K562 (cell line): ENCODE measurements at regions not wholly inside any gene's neighbourhood (a gene's known extent, or its start where the extent isn't known, plus 50 kb on each side); places are given as distances from the start of the nearest gene placed in this dataset.

Source experiments
- ASH1L ChIP-seq: fragments of 450-650 bp; IDR thresholded peaks from 2 replicates; pipeline ENCODE4 v1.6.1; 2018; ENCODE audit warnings: borderline replicate concordance, mild to moderate bottlenecking, low read depth; ENCODE audit not compliant: partially characterized antibody
- CREB1 ChIP-seq, 2 experiments: sonication (generic) in 1 of 2; formaldehyde crosslinking in 1 of 2; IDR thresholded peaks; 2 replicates each; pipeline versions ENCODE4 v1.6.1 to v1.8.0; 2012 to 2022; ENCODE audit warnings: inconsistent platforms in 1 of 2, mild to moderate bottlenecking in 1 of 2, missing genetic modification reagents in 1 of 2, moderate library complexity in 1 of 2
- CREM ChIP-seq: IDR thresholded peaks from 2 replicates; pipeline ENCODE4 v1.6.1; 2014; ENCODE audit warnings: antibody characterized with exemption, low read depth
- HIVEP1 ChIP-seq: fragments of 250-450 bp; sonication (Bioruptor Pico); IDR thresholded peaks from 2 replicates; pipeline ENCODE4 v1.4.0; 2020; ENCODE audit warnings: mild to moderate bottlenecking
- L3MBTL2 ChIP-seq: fragments of 450-650 bp; IDR thresholded peaks from 2 replicates; pipeline ENCODE4 v1.6.1; 2016; ENCODE audit warnings: mild to moderate bottlenecking, moderate library complexity
- PHTF2 ChIP-seq: fragments of 250-450 bp; sonication (Bioruptor Pico); IDR thresholded peaks from 2 replicates; pipeline ENCODE4 v1.5.0; 2021; ENCODE audit warnings: mild to moderate bottlenecking
- SP2 ChIP-seq: IDR thresholded peaks from 2 replicates; pipeline ENCODE4 v1.6.1; 2011; ENCODE audit warnings: mild to moderate bottlenecking, low read depth, low read length, moderate library complexity; ENCODE audit not compliant: poor library complexity, severe bottlenecking; ENCODE audit errors: extremely low read depth
- SRSF3 ChIP-seq: fragments of 200-400 bp; formaldehyde crosslinking; IDR thresholded peaks from 2 replicates; pipeline ENCODE4 v1.6.1; 2016; ENCODE audit warnings: mild to moderate bottlenecking, low read length, moderate library complexity; ENCODE audit not compliant: insufficient read depth
- TCF7 ChIP-seq: sonication (generic); IDR thresholded peaks from 2 replicates; pipeline ENCODE4 v1.6.1; 2016; ENCODE audit warnings: antibody characterized with exemption, borderline replicate concordance
- ZNF224 ChIP-seq: sonication (generic); formaldehyde crosslinking; IDR thresholded peaks from 2 replicates; pipeline ENCODE4 v1.8.0; 2022; ENCODE audit warnings: mild to moderate bottlenecking, missing genetic modification reagents
- ZNF408 ChIP-seq: fragments of 250-450 bp; sonication (Bioruptor Pico); IDR thresholded peaks from 2 replicates; pipeline ENCODE4 v1.4.0; 2020; ENCODE audit warnings: low read depth, mild to moderate bottlenecking, moderate library complexity
- ZNF76 ChIP-seq: fragments of 250-450 bp; sonication (Bioruptor Pico); IDR thresholded peaks from 2 replicates; pipeline ENCODE4 v1.4.0; 2020; ENCODE audit warnings: mild to moderate bottlenecking, moderate library complexity, borderline replicate concordance
- TF ChIP-seq, protein P1 (sequence below): fragments of 250-450 bp; sonication (Bioruptor Pico); IDR thresholded peaks from 2 replicates; pipeline ENCODE4 v1.5.0; 2021; ENCODE audit warnings: mild to moderate bottlenecking, moderate library complexity
- TF ChIP-seq, protein P2 (sequence below), 2 experiments: IDR thresholded peaks; 2 replicates each; pipeline ENCODE4 v1.6.1; 2011; ENCODE audit warnings: borderline replicate concordance in 1 of 2, control low read depth in 1 of 2, low read depth in 1 of 2, low read length in 1 of 2, mild to moderate bottlenecking in 1 of 2, mixed read lengths in 1 of 2, moderate library complexity in 1 of 2; ENCODE audit not compliant: insufficient read depth in 1 of 2, insufficient read length in 1 of 2, poor library complexity in 1 of 2, severe bottlenecking in 1 of 2; ENCODE audit errors: extremely low read depth in 1 of 2
- TF ChIP-seq, protein P3 (sequence below): fragments of 250-450 bp; sonication (Bioruptor Pico); IDR thresholded peaks from 2 replicates; pipeline ENCODE4 v1.4.0; 2020
- TF ChIP-seq, protein P4 (sequence below), 2 experiments: IDR thresholded peaks in 1 of 2; conservative IDR thresholded peaks in 1 of 2; 2 replicates each; pipeline ENCODE4 v1.6.1; 2016; ENCODE audit warnings: low read depth in 2 of 2, mild to moderate bottlenecking in 1 of 2, missing compliant biosample characterization in 1 of 2, missing genetic modification characterization in 1 of 2, moderate library complexity in 1 of 2
- TF ChIP-seq, protein P5 (sequence below): fragments of 450-650 bp; formaldehyde crosslinking; IDR thresholded peaks from 2 replicates; pipeline ENCODE4 v1.4.0; 2020; ENCODE audit warnings: mild to moderate bottlenecking, moderate library complexity

DNA sequence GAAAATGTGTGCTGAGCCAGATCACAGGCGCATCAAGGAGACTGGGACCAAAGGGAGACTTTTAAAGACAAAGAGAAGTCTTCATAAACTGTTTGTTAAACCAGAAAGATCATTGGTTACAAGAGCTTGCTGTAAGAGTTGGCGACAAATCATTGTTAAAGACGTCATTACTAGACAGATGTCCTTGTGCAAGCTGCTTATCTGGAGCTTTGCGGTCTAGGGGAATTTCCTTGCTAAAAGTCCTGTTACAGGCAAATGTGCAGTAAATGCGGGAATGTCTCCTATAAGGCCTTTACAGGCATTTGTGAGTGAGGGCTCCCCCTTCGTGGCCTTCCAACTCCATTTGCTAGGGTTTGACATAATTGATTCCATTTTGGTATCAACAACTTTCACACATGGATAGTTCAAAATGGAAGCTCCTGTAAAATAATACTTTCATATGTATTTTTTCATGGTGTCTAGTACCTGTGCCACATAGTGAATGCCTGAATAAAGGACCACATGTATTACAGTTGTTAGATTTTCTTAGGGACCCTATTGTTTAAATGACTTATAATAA lies 362.4 kb downstream of the UTRN start (continued):
- TF ChIP-seq ZNF224 (CRISPR knock-in tag) = no peak
- no peak for TF ChIP-seq ASH1L
- peak; percentile 33; the same call in 1 of the 2 replicates for TF ChIP-seq CREB1 (IDR thresholded peaks at IDR 0.05)
- TF ChIP-seq CREB1 (CRISPR knock-in tag; IDR thresholded peaks at IDR 0.05) = no peak
- TF ChIP-seq CREM = peak; percentile 50; the same call in 1 of the 2 replicates
- TF ChIP-seq, protein P1, sequence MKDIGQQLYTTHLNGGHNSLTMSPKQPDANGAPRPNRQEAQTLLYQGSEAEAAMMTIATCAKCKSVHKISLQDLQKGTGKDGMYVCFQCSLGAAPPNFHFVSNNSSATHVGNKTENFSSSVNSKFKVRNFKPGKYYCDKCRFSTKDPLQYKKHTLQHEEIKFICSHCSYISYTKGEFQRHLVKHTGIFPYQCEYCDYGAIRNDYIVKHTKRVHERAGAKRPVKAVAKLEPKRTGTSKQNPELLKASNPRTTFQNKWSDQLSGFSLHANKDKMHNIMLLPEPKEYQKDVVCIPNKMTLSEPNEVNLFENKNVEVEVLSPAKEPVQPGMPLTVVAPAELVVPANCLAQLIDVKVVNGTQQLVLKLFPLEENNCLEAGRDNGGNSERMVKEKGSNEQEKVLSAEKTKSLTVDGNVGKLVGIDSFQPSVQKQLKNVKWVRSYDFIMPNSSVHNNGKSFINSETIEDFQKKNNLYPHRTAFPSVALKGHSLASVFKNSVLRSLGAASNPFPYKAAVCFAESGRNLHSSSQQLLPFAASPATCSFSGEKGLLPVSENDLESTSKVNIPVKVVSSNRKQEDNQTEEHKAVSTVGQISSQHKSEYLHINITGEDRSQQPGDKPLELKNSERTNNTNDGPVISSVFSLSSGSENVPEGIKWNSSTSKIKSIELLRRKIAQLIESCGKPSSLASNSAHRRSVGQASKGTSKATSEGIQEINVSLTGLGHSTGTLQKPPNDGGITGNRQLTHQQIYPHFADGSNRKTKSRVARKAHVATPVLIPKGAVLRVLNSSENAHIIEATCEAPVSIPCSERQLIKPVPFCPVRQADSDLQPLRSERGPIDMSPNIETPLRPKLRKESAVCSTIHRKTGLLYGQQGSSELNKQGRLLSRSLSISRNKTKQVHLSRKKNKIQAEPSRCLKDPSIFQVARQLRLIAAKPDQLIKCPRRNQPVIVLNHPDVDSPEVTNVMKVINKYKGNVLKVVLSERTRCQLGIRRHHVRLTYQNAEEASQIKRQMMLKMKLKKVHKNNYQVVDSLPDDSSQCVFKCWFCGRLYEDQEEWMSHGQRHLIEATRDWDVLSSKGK = no peak
- TF ChIP-seq SRSF3 = no peak
- no peak for TF ChIP-seq PHTF2
- no peak for TF ChIP-seq ZNF76 (CRISPR knock-in tag)
- TF ChIP-seq HIVEP1 (CRISPR knock-in tag) = no peak
- no peak for TF ChIP-seq L3MBTL2
- TF ChIP-seq, protein P2, sequence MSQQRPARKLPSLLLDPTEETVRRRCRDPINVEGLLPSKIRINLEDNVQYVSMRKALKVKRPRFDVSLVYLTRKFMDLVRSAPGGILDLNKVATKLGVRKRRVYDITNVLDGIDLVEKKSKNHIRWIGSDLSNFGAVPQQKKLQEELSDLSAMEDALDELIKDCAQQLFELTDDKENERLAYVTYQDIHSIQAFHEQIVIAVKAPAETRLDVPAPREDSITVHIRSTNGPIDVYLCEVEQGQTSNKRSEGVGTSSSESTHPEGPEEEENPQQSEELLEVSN (IDR thresholded peaks at IDR 0.05; ENCODE audit: borderline replicate concordance in 1 of 2, extremely low read depth in 1 of 2, insufficient read depth in 1 of 2, insufficient read length in 1 of 2, low read depth in 1 of 2, low read length in 1 of 2, poor library complexity in 1 of 2, severe bottlenecking in 1 of 2) = no peak
- no peak for TF ChIP-seq SP2
- TF ChIP-seq, protein P3, sequence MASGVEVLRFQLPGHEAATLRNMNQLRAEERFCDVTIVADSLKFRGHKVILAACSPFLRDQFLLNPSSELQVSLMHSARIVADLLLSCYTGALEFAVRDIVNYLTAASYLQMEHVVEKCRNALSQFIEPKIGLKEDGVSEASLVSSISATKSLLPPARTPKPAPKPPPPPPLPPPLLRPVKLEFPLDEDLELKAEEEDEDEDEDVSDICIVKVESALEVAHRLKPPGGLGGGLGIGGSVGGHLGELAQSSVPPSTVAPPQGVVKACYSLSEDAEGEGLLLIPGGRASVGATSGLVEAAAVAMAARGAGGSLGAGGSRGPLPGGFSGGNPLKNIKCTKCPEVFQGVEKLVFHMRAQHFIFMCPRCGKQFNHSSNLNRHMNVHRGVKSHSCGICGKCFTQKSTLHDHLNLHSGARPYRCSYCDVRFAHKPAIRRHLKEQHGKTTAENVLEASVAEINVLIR = peak; percentile 49; the same call in 1 of the 2 replicates
- no peak for TF ChIP-seq ZNF408 (CRISPR knock-in tag)
- TF ChIP-seq, protein P4, sequence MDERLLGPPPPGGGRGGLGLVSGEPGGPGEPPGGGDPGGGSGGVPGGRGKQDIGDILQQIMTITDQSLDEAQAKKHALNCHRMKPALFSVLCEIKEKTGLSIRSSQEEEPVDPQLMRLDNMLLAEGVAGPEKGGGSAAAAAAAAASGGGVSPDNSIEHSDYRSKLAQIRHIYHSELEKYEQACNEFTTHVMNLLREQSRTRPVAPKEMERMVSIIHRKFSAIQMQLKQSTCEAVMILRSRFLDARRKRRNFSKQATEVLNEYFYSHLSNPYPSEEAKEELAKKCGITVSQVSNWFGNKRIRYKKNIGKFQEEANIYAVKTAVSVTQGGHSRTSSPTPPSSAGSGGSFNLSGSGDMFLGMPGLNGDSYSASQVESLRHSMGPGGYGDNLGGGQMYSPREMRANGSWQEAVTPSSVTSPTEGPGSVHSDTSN (CRISPR knock-in tag; IDR thresholded peaks at IDR 0.05; ENCODE audit: low read depth) = no peak
- TF ChIP-seq, protein P4 (tag; conservative IDR thresholded peaks at IDR 0.05; ENCODE audit: low read depth) = no peak
- TF ChIP-seq, protein P5, sequence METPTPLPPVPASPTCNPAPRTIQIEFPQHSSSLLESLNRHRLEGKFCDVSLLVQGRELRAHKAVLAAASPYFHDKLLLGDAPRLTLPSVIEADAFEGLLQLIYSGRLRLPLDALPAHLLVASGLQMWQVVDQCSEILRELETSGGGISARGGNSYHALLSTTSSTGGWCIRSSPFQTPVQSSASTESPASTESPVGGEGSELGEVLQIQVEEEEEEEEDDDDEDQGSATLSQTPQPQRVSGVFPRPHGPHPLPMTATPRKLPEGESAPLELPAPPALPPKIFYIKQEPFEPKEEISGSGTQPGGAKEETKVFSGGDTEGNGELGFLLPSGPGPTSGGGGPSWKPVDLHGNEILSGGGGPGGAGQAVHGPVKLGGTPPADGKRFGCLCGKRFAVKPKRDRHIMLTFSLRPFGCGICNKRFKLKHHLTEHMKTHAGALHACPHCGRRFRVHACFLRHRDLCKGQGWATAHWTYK (CRISPR knock-in tag) = 0 out of 2 replicates have a peak, but pooled peaks have one; percentile 14
- no peak for TF ChIP-seq TCF7
